Duodenal mucosa (tissue), 2 donors: ENCODE measurements at regions not wholly inside any gene's neighbourhood (a gene's known extent, or its start where the extent isn't known, plus 50 kb on each side); places are given as distances from the start of the nearest gene placed in this dataset.
"Not testable (repeated sequence)": the region's sequence is repeated elsewhere in the genome, so short reads cannot be mapped to it uniquely, and the experiment has no call there.

Source experiments
- H3K27ac ChIP-seq: one replicate; pipeline ENCODE4 v1.7.0; 2013; ENCODE audit warnings: low read depth, low read length
- H3K27me3 ChIP-seq, 2 donors: one replicate each; pipeline ENCODE4 v1.7.0; 2013; ENCODE audit warnings: low read length in 2 of 2, control low read depth in 1 of 2; ENCODE audit not compliant: insufficient read depth in 2 of 2, control insufficient read depth in 1 of 2
- H3K36me3 ChIP-seq, 2 donors: one replicate each; pipeline ENCODE4 v1.7.0; 2013; ENCODE audit warnings: low read length in 2 of 2, control low read depth in 1 of 2; ENCODE audit not compliant: insufficient read depth in 2 of 2, control insufficient read depth in 1 of 2
- H3K4me1 ChIP-seq, 2 donors: one replicate each; pipeline ENCODE4 v1.7.0; 2013; ENCODE audit warnings: low read length in 2 of 2, control low read depth in 1 of 2; ENCODE audit not compliant: insufficient read depth in 2 of 2, control insufficient read depth in 1 of 2
- H3K4me3 ChIP-seq, 2 donors: one replicate each; pipeline ENCODE4 v1.7.0; 2013; ENCODE audit warnings: low read length in 2 of 2, low read depth in 1 of 2
- H3K9ac ChIP-seq, 2 donors: one replicate each; pipeline ENCODE4 v1.7.0; 2013; ENCODE audit warnings: low read length in 2 of 2, low read depth in 1 of 2
- H3K9me3 ChIP-seq, 2 donors: one replicate each; pipeline ENCODE4 v1.7.0; 2013; ENCODE audit warnings: low read length in 2 of 2, control low read depth in 1 of 2; ENCODE audit not compliant: control insufficient read depth in 1 of 2

DNA sequence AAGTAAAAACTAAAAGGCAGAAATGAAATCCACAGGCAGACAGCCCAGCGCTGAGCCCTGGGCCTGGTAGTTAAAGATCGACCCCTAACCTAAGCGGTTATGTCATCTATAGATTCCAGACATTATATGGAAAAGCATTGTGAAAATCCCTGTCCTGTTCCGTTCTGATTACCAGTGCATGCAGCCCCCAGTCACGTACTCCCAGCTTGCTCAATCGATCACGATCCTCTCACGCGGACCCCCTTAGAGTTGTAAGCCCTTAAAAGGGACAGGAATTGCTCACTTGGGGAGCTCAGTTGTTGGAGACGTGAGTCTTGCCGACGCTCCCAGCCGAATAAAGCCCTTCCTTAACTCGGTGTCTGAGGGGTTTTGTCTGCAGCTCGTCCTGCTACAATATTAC, 166.8 kb upstream of the TMCC3 start:
- not testable (repeated sequence) for H3K4me1 ChIP-seq, H3K27me3 ChIP-seq, H3K9ac ChIP-seq, H3K27ac ChIP-seq, H3K4me3 ChIP-seq, H3K36me3 ChIP-seq
- H3K9me3 ChIP-seq = peaks cover 10 to 25% of the 10 kb centered on the region in 2 donors

DNA sequence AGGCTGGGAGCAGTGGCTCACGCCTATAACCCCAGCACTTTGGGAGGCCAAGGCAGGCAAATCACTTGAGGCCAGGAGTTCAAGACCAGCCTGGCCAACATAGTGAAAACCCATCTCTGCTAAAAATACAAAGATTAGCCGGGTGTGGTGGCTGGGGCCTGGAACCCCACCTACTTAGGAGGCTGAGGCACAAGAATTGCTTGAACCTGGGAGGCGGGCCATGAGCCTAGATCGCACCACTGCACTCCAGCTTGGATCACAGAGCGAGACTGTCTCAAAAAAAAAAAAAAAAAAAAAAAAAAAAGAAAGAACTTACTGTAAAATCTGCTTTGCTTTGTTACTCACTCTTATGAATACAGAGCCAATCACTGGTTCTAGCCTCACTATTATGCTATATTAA, 166.4 kb upstream of the TMCC3 start:
- not testable (repeated sequence) for H3K36me3 ChIP-seq, H3K4me3 ChIP-seq, H3K27ac ChIP-seq, H3K4me1 ChIP-seq, H3K27me3 ChIP-seq, H3K9ac ChIP-seq
- H3K9me3 ChIP-seq = peaks cover 12 to 28% of the 10 kb centered on the region in 2 donors

DNA sequence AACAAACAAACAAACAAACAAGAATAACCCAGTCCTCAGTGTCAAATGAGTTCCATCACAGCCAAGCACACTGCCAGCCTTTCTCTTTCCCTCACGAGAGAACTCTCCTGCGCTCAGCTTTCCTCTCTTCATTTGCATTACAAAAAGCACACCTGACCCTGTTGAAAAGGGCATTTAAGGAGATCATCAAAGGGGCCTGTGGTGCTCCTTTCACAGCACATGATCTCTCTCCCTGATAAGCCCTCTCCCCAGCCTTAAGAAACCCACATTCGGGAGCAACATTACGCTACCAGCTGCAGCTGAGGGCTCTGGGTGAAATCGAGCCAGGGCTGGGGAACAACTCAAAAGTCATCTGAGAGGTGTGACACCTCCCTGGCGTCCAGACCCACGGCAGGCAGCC, 165.6 kb upstream of the TMCC3 start:
- Histone ChIP-seq H3K9ac (no peak overlapping the region), H3K27me3 (no peaks in the 10 kb centered on the region), H3K9me3 (peaks cover 12 to 28% of the 10 kb centered on the region in 2 donors), H3K36me3 (no peaks in the 10 kb centered on the region), H3K4me1 (no peaks in the 10 kb centered on the region), H3K4me3 (no peak overlapping the region), H3K27ac (no peak overlapping the region)

DNA sequence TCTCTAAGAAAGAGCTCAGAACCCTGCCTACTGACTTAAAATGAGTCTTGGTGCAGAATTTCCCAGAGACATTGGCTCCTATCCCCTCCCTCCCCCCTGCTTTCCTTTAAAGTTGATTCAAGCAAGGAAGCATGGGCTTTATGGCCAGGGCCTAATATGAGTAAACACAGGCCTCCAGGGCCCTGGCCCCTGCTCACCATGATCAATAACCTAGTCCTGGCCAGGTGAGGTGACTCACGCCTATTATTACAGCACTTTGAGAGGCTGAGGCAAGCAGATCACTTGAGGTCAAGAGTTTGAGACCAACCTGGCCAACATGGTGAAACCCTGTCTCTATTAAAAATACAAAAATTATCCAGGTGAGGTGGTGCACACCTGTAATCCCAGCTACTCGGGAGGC, 165.1 kb upstream of the TMCC3 start:
- no peaks in the 10 kb centered on the region for H3K36me3 ChIP-seq
- no peaks in the 10 kb centered on the region for H3K27me3 ChIP-seq
- peaks cover 12 to 28% of the 10 kb centered on the region in 2 donors for H3K9me3 ChIP-seq
- no peak overlapping the region for H3K9ac ChIP-seq
- H3K27ac ChIP-seq = no peak overlapping the region
- H3K4me3 ChIP-seq = no peak overlapping the region
- no peaks in the 10 kb centered on the region for H3K4me1 ChIP-seq

DNA sequence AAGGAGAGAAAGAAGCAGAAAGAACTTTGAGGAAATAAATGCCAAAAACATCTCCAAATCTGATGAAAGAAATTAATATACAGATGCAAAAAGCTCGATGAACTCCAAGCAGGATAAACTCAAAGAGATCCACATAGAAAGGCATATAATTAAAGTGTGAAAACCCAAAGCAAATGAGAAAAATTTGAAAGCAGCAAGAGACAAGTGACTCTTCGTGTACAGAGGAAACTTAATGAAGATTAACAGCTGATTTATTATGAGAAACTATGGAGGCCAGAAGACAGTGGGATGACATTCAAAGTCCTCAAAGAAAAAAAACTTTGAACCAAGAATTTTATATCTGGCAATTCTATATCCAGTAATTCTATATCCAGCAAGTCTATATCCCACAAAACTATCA, 163.0 kb upstream of the TMCC3 start:
- no peaks in the 10 kb centered on the region for H3K36me3 ChIP-seq
- no peak overlapping the region for H3K9ac ChIP-seq
- H3K27me3 ChIP-seq = no peaks in the 10 kb centered on the region
- no peaks in the 10 kb centered on the region for H3K4me1 ChIP-seq
- peaks cover 12 to 28% of the 10 kb centered on the region in 2 donors for H3K9me3 ChIP-seq
- H3K4me3 ChIP-seq = no peak overlapping the region
- no peak overlapping the region for H3K27ac ChIP-seq

DNA sequence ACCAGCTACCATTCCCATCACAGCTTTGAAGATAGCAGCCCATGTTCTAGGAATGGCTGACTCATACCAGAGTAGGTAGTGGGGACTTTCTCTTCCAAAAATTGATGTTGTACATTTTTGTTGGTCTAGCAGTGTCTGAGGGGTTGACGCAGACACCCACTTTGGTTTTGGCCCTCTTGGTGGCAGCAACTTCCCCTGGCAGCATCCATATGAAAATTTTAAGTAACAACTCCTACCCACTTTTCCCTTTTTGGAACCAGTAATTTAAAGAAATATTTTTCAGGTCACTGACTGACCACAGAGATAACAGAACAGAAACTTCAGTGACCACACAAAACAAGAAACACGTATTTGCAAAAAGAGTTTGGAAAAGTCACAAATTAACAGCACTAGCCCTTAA, 162.0 kb upstream of the TMCC3 start:
- Histone ChIP-seq H3K4me3 (peak overlapping the region in 1 of 2 donors; percentile 7), H3K36me3 (no peaks in the 10 kb centered on the region), H3K4me1 (no peaks in the 10 kb centered on the region), H3K27me3 (no peaks in the 10 kb centered on the region), H3K27ac (no peak overlapping the region), H3K9ac (no peak overlapping the region), H3K9me3 (peaks cover 12 to 28% of the 10 kb centered on the region in 2 donors)

DNA sequence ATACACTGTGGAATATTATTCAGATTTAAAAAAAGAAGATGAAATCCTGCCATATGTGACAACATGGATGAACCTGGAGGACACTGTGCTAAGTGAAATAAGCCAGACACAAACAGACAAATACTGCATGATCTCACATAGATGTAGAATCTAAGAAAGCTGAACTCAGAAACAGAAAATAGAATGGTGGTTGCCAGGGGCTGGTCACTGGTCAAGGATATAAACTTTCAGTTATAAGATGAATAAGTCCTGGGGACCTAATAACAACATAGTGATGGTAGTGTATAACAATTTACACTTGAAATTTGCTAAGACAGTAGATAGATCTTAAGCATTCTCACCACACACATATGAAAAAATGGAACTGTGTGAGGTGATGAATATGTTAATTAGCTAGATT, 161.3 kb upstream of the TMCC3 start:
- Histone ChIP-seq H3K4me1 (peaks cover 3 to 6% of the 10 kb centered on the region in 2 donors), H3K9ac (no peak overlapping the region), H3K27ac (no peak overlapping the region), H3K27me3 (no peaks in the 10 kb centered on the region), H3K4me3 (no peak overlapping the region), H3K9me3 (peaks cover 12 to 28% of the 10 kb centered on the region in 2 donors), H3K36me3 (no peaks in the 10 kb centered on the region)

DNA sequence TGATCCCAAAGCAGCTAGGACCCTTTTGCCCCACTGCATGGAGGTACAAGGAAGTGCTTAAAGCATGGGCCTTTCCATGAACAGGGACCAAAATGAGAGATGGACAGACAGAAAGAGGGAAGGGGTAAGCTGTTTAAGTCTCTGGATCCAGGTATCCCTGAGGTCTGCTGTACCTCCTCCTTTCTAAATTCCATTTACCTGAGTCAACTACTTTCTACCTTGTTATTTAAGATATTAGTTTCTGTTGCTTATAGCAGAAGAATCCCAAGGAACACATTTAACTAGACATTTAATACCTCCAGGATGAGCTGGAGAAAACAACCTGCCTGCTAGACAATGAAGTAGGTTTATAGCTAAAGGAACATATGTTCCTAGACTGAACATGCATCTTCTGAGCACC, 157.6 kb upstream of the TMCC3 start:
- peaks cover 3 to 8% of the 10 kb centered on the region in 2 donors for H3K4me1 ChIP-seq
- H3K27ac ChIP-seq = no peak overlapping the region
- H3K36me3 ChIP-seq = no peaks in the 10 kb centered on the region
- no peaks in the 10 kb centered on the region for H3K27me3 ChIP-seq
- peaks cover 6 to 10% of the 10 kb centered on the region in 2 donors for H3K9me3 ChIP-seq
- no peak overlapping the region for H3K9ac ChIP-seq
- H3K4me3 ChIP-seq = no peak overlapping the region

DNA sequence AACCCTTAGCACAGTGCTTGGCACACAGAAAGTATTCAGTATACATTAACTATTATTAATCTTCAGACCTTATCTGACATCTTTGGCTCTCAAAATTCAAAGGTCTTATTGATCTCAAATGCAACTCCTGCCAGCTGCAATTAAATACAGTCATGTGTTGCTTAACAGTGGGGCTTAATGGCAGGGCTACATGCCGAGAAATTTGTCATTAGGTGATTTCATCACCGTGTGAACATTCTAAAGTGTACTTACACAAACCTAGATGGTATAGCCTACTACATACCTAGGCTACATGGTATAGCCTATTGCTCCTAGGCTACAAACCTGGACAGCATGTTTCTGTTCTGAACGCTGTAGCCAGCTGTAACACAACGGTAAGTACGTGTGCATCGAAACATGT, 156.3 kb upstream of the TMCC3 start:
- Histone ChIP-seq H3K27ac (no peak overlapping the region), H3K4me3 (no peak overlapping the region), H3K36me3 (no peaks in the 10 kb centered on the region), H3K27me3 (no peaks in the 10 kb centered on the region), H3K9ac (no peak overlapping the region), H3K9me3 (no peaks in the 10 kb centered on the region), H3K4me1 (peaks cover 3 to 8% of the 10 kb centered on the region in 2 donors)

DNA sequence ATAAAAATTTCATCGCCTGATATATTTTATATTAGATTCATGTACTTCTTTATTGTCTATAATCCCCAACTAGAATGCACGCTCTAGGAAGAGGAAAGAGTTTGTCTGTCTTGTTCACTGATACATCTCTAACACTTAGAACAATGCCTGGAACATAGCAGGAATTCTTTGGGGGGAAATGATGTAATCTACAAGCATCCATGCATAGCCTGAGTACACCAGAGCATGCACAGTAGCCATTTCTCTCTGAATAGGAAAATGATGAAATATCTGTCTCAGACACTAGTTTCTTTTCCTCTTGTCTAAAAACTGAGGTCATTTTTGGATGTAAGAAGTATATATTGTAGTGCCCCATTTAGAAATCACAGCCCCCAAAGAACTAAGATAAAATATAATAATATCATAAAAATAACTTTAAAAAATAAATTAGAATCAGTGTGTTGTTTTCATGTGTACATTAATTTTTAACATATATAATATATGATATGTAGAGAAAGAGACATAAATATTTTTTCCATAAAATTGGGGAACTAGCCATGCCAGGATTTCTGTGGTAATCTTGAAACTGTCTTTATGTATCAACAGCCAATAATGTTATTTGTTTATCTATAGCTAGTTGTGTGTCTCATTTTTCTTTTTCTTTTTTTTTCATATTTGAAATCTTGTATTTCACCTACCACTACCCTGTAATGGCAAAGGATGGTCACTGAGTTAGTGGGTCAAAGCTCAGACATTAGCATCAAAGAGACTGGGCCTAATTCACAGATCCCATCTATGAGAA, 155.6 kb upstream of the TMCC3 start:
- no peak overlapping the region for H3K4me3 ChIP-seq
- H3K27me3 ChIP-seq = no peaks in the 10 kb centered on the region
- H3K9me3 ChIP-seq = no peaks in the 10 kb centered on the region
- H3K36me3 ChIP-seq = no peaks in the 10 kb centered on the region
- H3K27ac ChIP-seq = no peak overlapping the region
- H3K4me1 ChIP-seq = peaks cover 3 to 8% of the 10 kb centered on the region in 2 donors
- H3K9ac ChIP-seq = no peak overlapping the region
